HG02763 (cell line): ENCODE measurements at regions not wholly inside any gene's neighbourhood (a gene's known extent, or its start where the extent isn't known, plus 50 kb on each side); places are given as distances from the start of the nearest gene placed in this dataset.

Experiments
- ATAC-seq: cut with Tn5 transposase; IDR thresholded peaks from one replicate; pipeline ENCODE4 v1.9.1; 2021; ENCODE audit warnings: mild to moderate bottlenecking, moderate library complexity; ENCODE audit not compliant: unreplicated experiment

DNA sequence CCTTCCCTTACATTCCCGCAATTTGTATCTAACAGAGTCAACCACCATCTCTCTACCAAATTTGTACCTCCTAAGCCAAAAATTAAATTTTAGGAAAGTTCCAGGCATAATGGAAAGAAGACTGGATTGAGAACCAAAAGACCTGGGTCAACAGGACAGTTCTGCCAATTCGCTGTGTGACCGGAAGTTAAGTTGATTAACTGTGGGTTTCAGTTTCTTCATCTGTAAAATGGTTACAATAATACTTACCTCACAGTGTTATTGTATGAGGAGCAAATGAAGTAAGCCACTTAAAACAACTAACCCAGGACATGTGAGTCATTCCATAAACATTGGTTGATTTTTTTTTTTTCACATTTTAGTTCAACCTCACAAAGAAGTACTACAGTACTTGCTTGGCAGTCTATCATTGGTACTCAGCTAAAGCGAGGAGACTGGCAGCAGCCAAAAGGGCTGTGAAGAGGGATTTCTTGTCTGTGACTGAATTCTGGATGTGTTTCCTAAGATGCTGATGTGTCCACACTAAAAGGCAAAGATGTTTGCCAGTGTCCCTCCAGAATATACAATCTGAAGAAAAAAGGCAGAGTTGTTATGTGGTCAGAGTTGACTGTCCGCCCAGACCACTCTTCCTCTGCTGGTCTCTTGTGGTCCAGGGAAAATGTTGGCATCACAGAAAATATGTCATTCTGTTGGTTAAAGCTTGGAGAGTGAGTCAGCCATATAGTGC lies 198.6 kb downstream of the TLE1 start:
- no peak for ATAC-seq

DNA sequence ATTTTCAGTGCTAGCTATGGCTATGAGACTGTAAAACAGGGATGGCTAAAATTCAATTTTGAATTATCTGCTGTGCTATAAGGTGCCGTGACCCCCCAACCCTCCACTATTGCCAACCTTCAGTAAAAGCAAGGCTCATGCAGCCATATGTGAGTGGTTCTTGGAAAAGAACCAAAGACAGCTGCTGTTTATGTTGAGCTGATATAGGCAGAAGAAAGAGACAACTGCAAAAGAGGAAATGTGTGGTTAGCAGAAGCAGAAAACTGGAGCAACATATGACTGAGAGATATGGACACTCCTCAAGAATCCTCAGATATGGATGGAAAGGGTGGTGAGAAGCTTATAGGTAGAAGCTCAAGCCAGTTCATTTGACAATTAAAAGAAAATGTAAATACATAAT lies 200.3 kb downstream of the TLE1 start:
- no peak for ATAC-seq

DNA sequence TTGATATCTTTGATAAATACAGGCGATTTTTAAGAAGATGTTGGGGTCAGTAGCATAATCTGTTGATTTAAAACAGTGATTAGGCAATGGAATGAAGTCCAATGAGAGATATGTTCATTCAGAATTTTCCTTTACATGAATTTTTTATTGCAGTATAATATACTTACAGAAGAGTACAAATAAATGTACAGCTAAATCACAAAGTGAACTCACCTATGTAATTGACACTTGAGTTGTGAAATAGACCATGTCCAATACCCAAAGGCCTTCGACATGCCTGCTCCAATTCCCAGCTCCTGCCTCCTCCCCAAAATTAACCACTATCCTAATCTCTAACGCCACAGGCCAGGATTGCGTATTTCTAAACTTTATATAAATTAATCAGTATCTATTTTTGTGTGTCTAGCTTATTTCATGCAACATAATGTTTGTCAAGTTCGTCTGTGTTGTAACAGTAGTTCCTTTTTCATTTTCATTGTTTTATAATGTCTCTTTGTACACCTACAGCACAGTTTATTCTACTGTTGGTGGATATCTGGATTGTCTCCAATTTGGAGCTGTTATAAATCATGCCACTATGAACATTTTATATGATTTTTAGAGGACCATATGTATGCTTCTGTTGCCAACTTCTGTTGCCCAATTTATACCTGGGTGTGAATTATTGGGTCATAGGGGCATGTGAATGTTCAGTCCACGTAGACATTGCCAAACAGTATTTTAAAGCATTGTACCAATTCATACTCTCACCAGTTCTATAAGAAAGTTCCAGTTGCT lies 208.3 kb downstream of the TLE1 start:
- ATAC-seq, result no peak

DNA sequence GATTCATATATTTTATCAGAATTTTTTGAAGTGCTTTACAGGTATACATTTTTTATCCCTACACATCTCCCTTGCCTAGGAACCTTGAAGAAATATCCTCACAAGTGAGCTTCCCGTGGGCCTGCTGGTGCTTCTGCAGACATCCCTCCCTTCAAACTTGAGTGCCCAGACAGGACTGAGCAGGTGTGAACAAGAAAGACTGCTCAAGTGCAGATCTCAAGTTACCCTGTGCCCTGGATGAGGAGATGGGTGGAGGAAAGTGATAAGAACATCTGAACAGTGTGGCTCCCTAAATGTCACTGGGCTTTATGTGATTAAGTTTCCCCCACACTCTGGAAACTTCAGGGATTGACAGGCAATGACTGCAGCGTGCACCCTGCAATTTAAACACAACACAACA lies 209.8 kb downstream of the TLE1 start:
- ATAC-seq, result no peak

DNA sequence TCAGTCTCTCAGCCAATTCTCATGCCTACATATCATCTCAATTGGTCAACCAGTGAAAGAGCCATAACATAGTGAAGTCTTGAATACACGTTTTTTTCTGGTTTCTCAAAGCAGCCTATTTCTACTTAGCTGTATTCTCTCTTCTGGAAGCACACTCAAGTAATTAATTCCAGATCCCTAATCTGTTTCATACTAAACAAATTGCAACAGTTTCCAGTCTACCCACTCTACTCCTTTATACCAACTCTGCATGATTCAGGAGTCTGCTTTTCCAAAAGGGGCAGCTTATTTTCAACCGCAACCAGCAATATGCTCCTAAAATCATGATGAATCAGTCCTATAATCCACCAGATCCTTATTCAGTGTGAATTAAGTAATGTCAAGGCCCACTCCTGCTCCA lies 211.7 kb downstream of the TLE1 start:
- ATAC-seq, result no peak

DNA sequence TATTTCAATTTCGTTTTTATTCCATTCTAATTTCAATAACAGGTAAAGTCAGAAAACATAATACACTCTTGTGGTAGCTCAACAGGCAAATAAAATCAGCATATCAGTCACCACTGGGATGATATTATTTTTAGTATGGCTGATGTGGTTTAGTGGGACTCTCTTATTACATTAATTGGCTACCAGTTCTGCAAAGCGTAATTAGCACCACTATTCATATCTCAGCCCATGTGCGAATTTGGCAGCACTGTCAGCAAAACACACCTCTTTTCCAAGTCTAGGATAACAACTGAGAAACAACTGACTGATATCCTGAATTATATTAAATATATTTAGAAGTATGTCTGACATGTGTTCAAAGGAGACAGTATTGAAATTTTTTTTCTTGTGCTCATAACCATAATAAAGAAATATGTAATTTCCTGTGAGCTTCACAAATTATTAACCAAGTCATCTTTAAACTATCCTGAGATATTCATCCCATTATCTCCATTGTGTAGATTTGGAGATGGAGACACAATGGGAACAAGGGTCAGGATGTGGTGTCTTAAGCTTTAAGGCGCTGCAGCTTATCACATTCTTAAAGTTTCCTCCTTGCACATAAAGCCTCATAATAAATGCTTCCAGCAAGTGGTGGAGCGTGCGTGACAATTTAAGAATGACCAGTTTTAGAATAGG lies 212.4 kb downstream of the TLE1 start:
- no peak for ATAC-seq

DNA sequence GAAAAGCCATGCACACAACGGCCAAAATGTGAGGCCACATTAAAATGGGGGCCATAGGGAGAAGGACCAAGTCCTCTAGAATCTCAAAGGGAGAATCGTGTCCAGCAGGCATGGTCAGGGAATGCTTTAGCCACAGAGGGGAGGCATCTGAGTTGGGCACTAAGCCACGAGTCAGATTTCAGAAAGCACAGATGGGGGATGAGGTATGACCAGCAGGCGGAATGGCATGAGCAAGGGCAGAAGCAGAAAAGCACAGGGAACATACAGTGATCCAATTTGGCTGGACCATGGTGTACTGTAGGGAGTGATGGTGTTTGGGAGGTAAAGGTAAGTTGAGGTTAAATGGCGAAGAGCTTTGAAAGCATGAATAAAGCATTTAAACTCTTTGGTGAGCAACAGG lies 214.6 kb downstream of the TLE1 start:
- ATAC-seq, result no peak

DNA sequence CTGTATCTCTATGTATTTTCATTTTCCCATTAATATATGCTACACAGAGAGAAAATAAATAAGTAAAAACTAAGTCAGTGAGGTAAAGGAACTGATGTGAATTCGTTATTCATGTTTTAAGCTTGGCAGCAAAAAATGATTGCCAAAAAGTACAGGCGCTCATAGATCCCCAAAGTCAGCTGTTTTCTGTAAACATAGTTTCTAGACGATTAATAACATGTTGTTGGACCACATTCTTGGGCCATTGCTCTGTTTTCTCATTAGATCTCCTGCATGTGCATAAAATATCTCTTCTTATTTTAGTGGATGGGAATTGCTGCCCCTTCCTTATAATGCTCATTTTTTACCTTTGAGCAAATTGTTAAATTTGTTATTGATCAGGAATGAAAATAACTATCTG lies 215.2 kb downstream of the TLE1 start:
- ATAC-seq, result no peak

DNA sequence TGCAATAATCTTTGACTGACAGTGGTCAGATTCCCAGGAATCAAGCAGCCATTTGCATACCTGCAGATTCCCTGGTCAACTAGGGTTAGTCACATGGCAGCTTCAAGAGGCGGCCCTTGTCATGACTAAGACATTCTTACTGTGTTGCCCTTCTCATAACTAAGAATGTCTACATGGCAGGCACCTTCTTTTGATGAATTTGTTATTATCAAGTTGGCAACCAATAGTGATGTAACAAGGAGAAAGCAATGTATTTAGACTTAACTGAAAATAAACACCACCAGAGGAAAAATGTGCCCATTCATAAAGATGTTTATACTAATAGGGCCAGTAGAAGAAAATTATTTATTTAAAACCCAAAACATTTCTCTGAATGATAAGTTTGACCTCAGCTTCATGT lies 215.6 kb downstream of the TLE1 start:
- ATAC-seq, result no peak

DNA sequence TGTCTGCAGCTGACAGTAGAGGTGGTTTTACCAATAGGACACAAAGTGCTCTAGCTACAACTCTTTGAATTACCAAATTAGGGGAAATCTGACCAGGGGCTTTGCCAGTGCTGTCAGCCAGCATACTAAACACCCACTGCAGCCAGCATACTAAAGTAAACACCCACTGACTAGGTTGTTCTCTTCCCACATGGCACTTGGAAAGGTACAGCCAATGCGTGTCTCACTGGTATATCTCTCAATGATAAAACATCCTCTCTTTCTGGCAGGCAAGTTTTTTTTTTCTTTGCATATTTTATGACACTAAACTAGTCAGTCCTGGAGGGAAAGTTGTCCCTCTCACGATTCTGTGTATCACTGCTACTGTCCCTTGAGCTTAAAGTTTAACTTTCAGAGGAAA lies 216.1 kb downstream of the TLE1 start:
- no peak for ATAC-seq

DNA sequence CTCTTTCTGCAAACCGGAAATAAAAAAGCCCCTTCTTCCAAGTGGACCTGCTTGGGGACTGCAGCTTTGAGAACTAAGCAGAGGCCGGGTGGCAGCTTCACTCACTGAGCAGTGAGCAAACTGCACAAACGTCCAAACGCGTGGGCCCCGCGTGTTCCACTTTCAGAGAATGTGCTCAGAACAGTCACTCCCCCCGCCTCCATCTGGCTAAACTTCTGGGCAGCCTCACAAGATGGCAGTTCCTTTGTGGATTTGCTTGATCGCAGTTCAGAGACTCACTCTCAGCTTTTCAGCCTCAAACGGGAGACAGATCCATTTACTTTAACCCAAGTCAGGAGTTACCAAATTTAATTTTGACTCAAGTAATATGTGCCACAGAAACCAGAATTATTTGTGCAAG lies 216.6 kb downstream of the TLE1 start:
- no peak for ATAC-seq

DNA sequence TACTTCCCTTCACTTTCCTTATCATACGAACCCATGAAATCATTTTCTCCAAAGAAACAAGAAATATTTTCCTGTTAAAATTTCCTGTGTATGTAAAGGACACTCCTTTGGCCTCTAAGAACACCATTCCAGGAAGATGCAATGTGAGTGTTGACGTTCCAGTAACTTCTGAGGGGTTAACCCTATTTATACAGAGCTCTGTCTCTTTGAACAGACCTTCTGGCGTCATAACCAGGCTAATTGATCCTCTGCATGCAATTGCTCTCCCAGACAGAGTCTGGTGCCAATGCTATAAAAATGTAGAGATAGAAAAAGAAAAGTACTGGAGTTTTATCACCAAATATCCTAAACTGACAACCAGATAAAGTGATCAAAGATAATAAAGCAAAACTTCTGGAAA lies 218.5 kb downstream of the TLE1 start:
- no peak for ATAC-seq

DNA sequence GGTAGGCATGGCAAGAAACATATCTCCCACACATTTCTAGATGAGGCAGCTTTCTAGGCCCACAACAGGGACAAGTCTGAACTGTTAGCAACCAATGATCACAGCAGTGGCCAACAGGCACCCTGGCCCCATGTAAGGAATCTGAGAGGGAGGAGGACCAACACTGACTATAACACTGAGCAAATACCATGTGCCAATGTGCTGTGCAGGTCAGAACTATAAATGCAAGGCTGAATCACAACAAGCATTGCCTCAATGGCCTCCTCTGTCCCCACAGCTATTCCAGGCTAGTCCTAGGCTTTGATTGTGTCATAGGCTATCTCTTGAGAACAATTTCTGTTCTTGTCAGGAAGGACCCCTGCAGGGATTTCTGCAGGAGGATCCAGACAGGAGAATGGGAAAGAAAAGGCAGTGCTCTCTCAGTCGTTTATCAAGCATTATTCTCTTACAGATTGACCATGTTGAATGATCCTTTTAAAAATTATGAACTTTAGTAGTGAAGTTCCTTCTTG lies 221.2 kb downstream of the TLE1 start:
- ATAC-seq, result no peak

DNA sequence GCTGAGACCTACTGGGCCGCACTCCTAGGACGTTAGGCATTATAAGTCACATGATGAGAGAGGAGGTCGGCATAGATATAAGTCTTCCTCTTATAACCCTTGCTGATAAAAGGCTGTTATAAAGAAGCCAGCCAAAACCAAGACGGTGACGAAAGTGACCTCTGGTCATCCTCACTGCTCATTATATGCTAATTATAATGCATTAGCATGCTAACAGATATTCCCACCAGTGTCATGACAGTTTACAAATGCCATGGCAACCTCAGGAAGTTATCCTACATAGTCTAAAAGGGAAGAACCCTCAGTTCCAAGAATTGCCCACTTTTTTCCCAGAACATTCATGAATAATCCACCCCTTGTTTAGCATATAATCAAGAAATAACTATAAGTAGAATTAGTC lies 222.4 kb downstream of the TLE1 start:
- no peak for ATAC-seq

DNA sequence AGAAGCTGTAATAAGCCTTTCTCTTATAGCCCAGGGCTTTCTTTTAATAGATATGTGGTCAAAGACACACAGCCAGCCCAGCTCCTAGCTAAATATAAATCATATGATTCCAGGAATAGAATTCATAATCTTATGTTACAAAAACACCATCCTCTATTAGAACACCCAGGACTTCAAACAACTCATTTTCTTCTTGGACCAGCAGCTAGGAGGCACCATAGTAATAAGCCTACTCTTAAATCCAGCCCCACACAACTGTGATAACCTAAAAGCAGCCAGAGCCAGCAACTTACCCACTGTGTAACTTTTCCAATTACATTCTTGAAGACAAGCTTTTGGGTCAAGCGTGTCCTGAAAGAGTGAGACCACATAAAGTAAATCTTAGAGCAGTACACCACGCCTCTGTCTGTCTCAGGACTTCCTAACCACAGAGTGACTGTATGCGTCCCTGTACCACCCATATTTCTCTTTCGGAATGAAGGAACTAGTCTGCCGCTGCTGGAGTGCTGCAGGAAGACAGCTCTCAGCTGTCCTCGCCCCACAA lies 223.8 kb downstream of the TLE1 start:
- ATAC-seq, result no peak

DNA sequence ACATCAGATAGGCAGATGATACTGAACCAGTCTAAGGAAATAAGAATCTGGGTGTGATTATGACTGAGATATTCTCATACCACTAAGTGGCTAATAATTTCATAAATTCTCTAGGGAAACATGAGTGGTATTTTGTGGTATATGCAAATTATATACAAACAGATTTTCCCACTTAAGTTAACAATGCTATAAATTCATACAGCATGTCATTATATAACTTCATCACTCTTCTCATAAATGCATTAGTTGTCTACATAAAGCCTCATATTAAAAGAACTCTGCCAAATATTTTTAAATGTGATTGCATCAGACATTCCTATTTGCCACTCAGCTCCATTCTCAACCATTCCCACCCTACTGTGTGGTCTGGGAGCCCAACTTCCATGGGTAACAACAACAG lies 226.5 kb downstream of the TLE1 start:
- no peak for ATAC-seq

DNA sequence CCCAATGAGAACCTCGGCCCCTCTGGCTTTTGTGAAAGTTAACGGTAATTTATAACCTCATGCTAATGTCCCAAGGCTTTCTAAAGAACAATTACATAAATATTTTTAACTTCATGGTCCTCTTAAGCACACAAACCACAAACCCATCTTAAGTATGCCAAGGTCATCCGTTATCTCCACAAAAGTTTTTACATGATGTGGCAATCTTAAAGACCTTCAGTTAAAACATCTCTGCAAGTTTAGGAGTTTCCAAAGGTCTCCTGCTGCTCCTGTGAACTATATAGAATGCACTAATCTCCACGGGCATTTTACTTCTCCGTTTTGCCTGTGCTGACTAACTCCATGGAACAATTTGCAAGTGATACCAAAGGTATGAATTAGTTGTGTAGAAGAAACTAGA lies 228.2 kb downstream of the TLE1 start:
- no peak for ATAC-seq

DNA sequence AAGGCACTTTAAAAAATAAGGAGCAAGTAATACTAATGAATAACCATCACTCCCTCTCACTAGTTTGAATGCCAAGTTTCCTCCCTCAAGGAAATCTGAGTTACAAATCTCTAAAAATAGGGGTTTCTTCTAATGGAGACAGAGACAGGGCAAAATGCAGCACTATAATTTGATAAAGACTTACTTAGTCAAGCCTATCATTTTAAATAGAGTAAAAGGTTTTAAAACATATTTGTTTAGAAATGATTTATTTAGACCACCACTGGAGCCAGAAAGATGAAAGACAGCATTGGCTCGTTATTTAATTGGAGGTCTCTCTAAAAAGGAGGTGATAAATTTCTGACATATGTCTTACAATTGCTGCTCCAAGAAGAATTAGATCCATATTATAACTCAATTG lies 228.7 kb downstream of the TLE1 start:
- ATAC-seq, result no peak

DNA sequence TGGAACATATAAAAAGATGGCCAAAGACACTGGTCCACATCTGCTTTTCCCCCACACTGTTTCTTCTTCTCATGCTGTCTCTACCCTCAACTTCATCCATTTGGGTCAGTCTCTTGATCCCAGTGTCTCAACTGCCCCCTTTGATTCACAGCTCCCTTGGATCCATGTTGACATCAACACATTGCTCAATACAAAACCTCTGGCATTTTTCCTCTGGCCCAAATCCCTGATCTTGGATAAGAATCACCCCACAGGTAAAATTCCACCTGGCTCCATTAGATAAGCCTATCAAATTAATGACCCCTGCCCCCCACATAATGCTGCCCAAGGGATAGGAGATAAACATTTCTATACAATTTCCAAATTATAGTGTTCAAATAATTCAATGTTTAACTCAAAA lies 229.8 kb downstream of the TLE1 start:
- ATAC-seq, result no peak

DNA sequence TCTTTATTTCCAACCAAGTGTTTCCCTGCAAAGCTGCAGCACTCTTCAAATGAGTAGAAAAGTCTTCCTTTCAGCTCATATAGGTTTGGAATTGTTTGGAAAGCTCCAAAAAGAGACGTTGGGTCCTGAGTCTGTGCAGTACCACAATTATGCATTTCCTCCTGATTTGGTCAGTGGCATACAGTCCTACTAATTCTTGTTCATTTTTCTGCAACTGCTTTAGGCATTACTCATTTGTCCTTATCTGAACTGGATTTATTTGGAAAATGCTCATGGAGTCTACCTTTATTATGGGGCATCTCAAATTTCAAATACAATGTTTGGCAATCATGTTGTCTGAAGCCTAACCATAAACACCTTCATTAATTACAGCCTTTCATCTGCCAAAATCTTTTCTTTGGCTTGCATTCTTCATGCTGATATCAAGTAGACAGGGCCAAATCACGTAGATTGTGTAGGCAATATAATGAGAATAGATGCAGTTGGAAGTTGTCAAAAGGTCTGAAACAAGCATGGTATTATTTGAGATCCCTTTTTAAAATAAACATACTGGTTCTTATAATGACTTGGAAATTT lies 232.8 kb downstream of the TLE1 start:
- no peak for ATAC-seq
